Heart left ventricle (tissue), 16 donors: ENCODE measurements at regions not wholly inside any gene's neighbourhood (a gene's known extent, or its start where the extent isn't known, plus 50 kb on each side); places are given as distances from the start of the nearest gene placed in this dataset.

Experiments
- ATAC-seq, 4 donors: fragments of 200-7000 bp; cut with Tn5 transposase; one replicate each; pipeline ENCODE4 v1.9.1; 2020 to 2022; ENCODE audit warnings: moderate library complexity in 4 of 4, mild to moderate bottlenecking in 3 of 4, moderate number of reproducible peaks in 1 of 4
- DNase-seq, 5 donors: peaks; one replicate each; pipeline ENCODE4 v3.0.0-alpha.2; 2020
- H3K27ac ChIP-seq, 12 donors: fragments of 200-600 bp; sonication (generic) in 4 of 12; one replicate each; pipeline versions ENCODE4 v1.5.0 to v1.8.0; 2016 to 2022; ENCODE audit warnings: mild to moderate bottlenecking in 2 of 12
- H3K27me3 ChIP-seq, 9 donors: fragments of 200-600 bp; sonication (generic) in 2 of 9; one replicate each; pipeline versions ENCODE4 v1.5.1 to v1.8.0; 2016 to 2022; ENCODE audit warnings: mild to moderate bottlenecking in 3 of 9
- H3K36me3 ChIP-seq, 9 donors: fragments of 200-600 bp; sonication (generic) in 2 of 9; one replicate each; pipeline versions ENCODE4 v1.5.0 to v1.8.0; 2018 to 2022; ENCODE audit warnings: mild to moderate bottlenecking in 2 of 9
- H3K4me1 ChIP-seq, 12 donors: fragments of 200-600 bp; sonication (generic) in 4 of 12; one replicate each; pipeline versions ENCODE4 v1.5.0 to v1.8.0; 2016 to 2022; ENCODE audit warnings: mild to moderate bottlenecking in 3 of 12
- H3K4me3 ChIP-seq, 12 donors: fragments of 200-600 bp; sonication (generic) in 4 of 12; one replicate each; pipeline versions ENCODE4 v1.5.0 to v1.8.0; 2017 to 2022; ENCODE audit warnings: mild to moderate bottlenecking in 9 of 12, moderate library complexity in 4 of 12
- H3K9me3 ChIP-seq, 12 donors: fragments of 200-600 bp; sonication (generic) in 4 of 12; one replicate each; pipeline versions ENCODE4 v1.5.0 to v1.8.0; 2016 to 2022; ENCODE audit warnings: mild to moderate bottlenecking in 1 of 12
- POLR2A ChIP-seq, 2 donors: fragments of 450-650 bp; IDR thresholded peaks; one replicate each; pipeline ENCODE4 v1.6.1; 2017; ENCODE audit warnings: antibody characterized with exemption in 2 of 2, mild to moderate bottlenecking in 2 of 2, moderate library complexity in 2 of 2
- WGBS, 4 donors: extraction: QIAGEN DNeasy Blood & Tissue Kit in 2 of 4; methylation state at CpG; one replicate each; pipeline versions ENCODE4 v1.1.5 to v1.1.7; 2013 to 2018; 5-methylcytosine and 5-hydroxymethylcytosine counted together
- intact Hi-C, 10 donors: fragments of 100-400 bp; cut with DNase I; formaldehyde crosslinking; loops; one replicate each; pipeline versions ENCODE4 v1.11.1 to v1.14.2; 2022
- TF ChIP-seq, protein P1 (sequence below), 12 donors: fragments of 200-600 bp; sonication (generic) in 4 of 12; IDR thresholded peaks; one replicate each; pipeline versions ENCODE4 v1.5.0 to v1.8.0; 2018 to 2022; ENCODE audit warnings: antibody characterized with exemption in 12 of 12, mild to moderate bottlenecking in 5 of 12
- donor health status: ischemic (EF 13 %, LVEDD 7.1; RV severe dilation, severe dysfunction).
- donor health status: healthy with polysubstance abuse.
- donor health status: DM: no; HTN: yes; CAD: no.
- donor health status: DM: no; HTN: no; CAD: no.
- donor health status: ischemic (EF 25% LVEDD 6.9; RV normal size, moderate dysfunction).
- donor health status: ischemic (EF 25% LVEDD 5.7; RV mildly dilated, moderate dysfunction).
- donor health status: healthy.
- donor health status: DM: yes; HTN: yes; CAD: no.
- donor health status: ischemic (EF 35%, LVEDD 5.7; RV mildly dilated, moderate dysfunction).
- donor health status: nonischemic (EF 11% LVEDD 7.7; RV severe dilation, severe dysfunction).
- donor health status: DM: yes; HTN: yes; CAD: no.
- donor health status: PGD.
- donor health status: ischemic (EF 29% LVEDD 5.4; RV normal size, mild dysfunction).
- donor health status: nonischemic (EF 23%, LVEDD 6.1; RV moderate dilation, normal function).

DNA sequence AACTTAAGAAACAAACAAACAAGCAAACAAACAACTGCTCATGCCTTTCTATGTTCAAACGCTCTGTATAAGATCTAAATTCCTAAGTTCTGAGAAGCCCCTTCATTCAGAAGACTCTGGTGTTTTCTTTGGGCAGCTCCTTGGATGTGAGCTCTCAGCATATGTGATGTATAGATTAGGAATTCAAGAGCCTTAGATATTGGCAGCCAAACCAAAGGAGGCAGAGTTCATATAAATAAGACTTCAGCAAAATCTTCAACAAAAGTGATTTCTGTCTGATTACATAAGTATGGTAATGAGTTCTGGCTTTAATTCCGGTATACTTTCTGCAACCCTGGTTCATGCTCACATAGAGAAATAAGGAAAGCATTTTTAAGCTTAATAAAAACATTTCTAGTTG lies 145.6 kb downstream of the DYRK2 start:
- intact Hi-C loops: loop anchor here in 4 of 10 donors (10.0 kb wide), 2 partner anchors 139 to 141 kb away; no protein-coding TSS in a partner anchor
- H3K4me1 ChIP-seq: peaks cover 0 to 32% (median 15%) of the 10 kb centered on the region in 12 donors
- H3K9me3 ChIP-seq: peaks cover 0 to 9% (median 0%) of the 10 kb centered on the region in 12 donors
- H3K27me3 ChIP-seq: no peaks in the 10 kb centered on the region
- no peaks in the 10 kb centered on the region for H3K36me3 ChIP-seq
- WGBS, 4 donors: 86 to 90% (median 88%) methylated on average over 2 of the region's 2 CpGs
- H3K27ac ChIP-seq: no peak overlapping the region
- no peak for DNase-seq
- ATAC-seq: no peak
- TF ChIP-seq, protein P1, sequence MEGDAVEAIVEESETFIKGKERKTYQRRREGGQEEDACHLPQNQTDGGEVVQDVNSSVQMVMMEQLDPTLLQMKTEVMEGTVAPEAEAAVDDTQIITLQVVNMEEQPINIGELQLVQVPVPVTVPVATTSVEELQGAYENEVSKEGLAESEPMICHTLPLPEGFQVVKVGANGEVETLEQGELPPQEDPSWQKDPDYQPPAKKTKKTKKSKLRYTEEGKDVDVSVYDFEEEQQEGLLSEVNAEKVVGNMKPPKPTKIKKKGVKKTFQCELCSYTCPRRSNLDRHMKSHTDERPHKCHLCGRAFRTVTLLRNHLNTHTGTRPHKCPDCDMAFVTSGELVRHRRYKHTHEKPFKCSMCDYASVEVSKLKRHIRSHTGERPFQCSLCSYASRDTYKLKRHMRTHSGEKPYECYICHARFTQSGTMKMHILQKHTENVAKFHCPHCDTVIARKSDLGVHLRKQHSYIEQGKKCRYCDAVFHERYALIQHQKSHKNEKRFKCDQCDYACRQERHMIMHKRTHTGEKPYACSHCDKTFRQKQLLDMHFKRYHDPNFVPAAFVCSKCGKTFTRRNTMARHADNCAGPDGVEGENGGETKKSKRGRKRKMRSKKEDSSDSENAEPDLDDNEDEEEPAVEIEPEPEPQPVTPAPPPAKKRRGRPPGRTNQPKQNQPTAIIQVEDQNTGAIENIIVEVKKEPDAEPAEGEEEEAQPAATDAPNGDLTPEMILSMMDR (IDR thresholded peaks at IDR 0.05): no peak
- no peak for TF ChIP-seq POLR2A (IDR thresholded peaks at IDR 0.05)
- no peak overlapping the region for H3K4me3 ChIP-seq

DNA sequence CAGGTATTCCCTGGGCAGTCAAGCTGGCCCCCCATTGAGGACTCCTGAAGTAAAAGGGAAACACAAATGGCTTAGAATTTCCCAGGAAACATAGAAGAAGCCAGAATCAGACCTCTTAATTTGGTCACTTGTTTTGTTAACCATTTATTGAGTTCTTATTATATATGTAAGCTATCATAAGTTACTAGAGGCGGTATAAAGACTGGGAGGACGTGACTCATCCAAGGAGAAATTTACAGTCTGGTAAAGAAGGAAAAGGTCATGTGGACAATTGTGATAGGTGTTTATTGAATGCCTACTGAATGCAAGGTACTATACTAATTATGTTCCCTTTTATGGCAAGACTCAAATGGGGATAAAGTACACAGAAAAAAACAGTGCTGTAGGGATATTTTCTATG lies 146.7 kb downstream of the DYRK2 start:
- TF ChIP-seq, protein P1 (IDR thresholded peaks at IDR 0.05): no peak
- no peak for TF ChIP-seq POLR2A (IDR thresholded peaks at IDR 0.05)
- no peak for ATAC-seq
- peaks cover 0 to 9% (median 0%) of the 10 kb centered on the region in 12 donors for H3K9me3 ChIP-seq
- 71 to 96% (median 96%) methylated on average over 2 of the region's 2 CpGs for WGBS, 4 donors
- peaks cover 0 to 36% (median 19%) of the 10 kb centered on the region in 12 donors for H3K4me1 ChIP-seq
- no peak for DNase-seq
- H3K27ac ChIP-seq: no peak overlapping the region
- no peak overlapping the region for H3K4me3 ChIP-seq
- intact Hi-C loops: loop anchor here in 5 of 10 donors (5.0 to 10.0 kb wide), 4 partner anchors 73 to 143 kb away; no protein-coding TSS in a partner anchor
- no peaks in the 10 kb centered on the region for H3K36me3 ChIP-seq
- no peaks in the 10 kb centered on the region for H3K27me3 ChIP-seq

DNA sequence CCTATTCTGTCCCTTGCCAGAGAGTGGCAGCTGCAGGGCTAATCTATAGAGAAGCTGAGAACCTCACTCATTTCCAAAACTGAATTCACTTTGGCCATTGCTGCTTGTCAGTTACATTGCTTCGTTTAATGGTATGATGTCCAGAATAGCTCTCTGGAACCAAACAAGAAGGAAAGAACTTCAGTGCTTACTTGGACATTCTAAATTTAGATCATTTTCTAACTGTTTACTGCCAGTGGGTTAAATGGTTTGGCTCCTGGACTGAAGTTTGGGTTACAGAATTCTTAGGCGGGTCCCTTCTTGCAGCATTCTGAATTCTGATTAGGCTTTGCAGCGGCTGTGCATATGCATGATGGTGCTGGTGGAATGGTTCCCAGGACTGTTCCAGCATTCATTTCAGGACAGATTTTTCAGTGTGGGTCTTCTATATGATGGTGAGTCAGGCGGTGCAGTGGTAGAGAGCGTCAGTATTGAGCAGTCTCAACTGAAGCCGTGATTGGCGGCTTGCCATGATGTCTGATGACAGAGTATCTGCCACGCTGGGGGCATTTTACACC lies 148.7 kb downstream of the DYRK2 start:
- 45 to 56% (median 51%) methylated on average over 8 of the region's 8 CpGs for WGBS, 4 donors
- intact Hi-C loops: loop anchor here in 5 of 10 donors (5.0 to 10.0 kb wide), 4 partner anchors 75 to 145 kb away; no protein-coding TSS in a partner anchor
- Histone ChIP-seq H3K9me3 (no peaks in the 10 kb centered on the region), H3K4me3 (peak overlapping the region in 2 of 12 donors; percentile 10 to 22), H3K4me1 (peaks cover 0 to 36% (median 19%) of the 10 kb centered on the region in 12 donors), H3K27ac (peak overlapping the region; percentile 7 to 82 (median 38)), H3K36me3 (no peaks in the 10 kb centered on the region), H3K27me3 (no peaks in the 10 kb centered on the region)
- TF ChIP-seq, protein P1 (IDR thresholded peaks at IDR 0.05): no peak
- no peak for TF ChIP-seq POLR2A (IDR thresholded peaks at IDR 0.05)
- DNase-seq (peak in 4 of 5 donors; percentile 21 to 53 (median 30)), ATAC-seq (peak; percentile 74 to 86 (median 80))

DNA sequence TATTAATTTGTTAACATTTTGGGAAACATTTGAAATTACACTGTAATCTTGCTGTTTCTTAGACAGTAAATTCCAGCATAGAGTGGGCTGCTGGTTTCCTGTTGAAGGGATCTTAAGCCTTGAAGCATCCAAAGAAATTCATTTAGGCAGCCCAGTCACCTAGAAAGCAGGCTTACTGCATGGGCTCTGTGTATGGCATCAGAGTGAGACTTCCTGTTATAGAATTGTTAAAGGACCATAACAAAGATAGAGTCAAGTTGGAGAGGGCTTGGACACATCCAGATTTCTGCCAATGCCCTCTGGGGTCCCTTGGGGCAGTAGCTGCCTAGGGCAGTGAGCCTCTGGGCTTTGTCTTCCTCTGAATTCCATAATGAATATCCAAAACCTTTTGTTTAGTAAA lies 149.2 kb downstream of the DYRK2 start:
- DNase-seq (no peak), ATAC-seq (peak; percentile 45 to 56 (median 52))
- H3K27me3 ChIP-seq: no peaks in the 10 kb centered on the region
- no peaks in the 10 kb centered on the region for H3K36me3 ChIP-seq
- peak overlapping the region in 1 of 12 donors; percentile 10 for H3K4me3 ChIP-seq
- H3K4me1 ChIP-seq: peaks cover 0 to 36% (median 19%) of the 10 kb centered on the region in 12 donors
- no peaks in the 10 kb centered on the region for H3K9me3 ChIP-seq
- intact Hi-C loops: loop anchor here in 5 of 10 donors (5.0 to 10.0 kb wide), 4 partner anchors 75 to 145 kb away; no protein-coding TSS in a partner anchor
- H3K27ac ChIP-seq: peak overlapping the region in 11 of 12 donors; percentile 0 to 82 (median 44)
- no peak for TF ChIP-seq POLR2A (IDR thresholded peaks at IDR 0.05)
- TF ChIP-seq, protein P1 (IDR thresholded peaks at IDR 0.05): no peak
